LoVo (cell line): ENCODE measurements at regions not wholly inside any gene's neighbourhood (a gene's known extent, or its start where the extent isn't known, plus 50 kb on each side); places are given as distances from the start of the nearest gene placed in this dataset.

Experiments
- DNase-seq: peaks from one replicate; pipeline ENCODE4 v3.0.0-alpha.2; 2016; ENCODE audit warnings: low spot score

GRCh38 chr22:27148886-27149470, 491.6 kb downstream of the MIAT start:
- no peak for DNase-seq

DNA sequence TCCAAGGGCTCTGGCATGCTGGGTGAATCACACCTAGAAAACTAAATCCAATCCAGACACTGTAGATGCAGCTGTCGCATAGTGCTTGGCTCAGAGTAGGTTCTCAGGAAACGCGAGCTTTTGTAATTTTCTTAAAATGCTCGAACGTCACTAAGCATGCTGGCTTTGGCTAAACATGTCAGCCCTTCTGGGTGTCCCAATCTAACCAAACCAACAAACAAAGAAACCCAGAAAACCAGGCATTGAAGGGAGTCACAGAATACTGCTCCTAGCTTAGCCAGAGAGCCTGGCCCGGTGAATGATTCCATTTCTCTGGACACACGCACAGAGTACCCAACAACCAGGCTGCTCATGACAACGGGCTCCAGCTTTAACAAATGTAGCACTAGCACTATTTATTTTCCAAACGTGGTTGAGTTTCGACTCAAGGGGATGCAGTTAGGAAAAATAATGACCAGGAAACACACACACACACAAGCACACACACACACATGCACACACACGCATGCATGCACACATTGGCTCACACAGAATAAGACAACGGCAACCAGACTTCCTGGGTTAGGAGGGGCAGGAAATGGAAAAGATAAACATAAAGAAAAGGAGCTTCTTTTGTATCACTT, 492.6 kb downstream of the MIAT start:
- DNase-seq = no peak

DNA sequence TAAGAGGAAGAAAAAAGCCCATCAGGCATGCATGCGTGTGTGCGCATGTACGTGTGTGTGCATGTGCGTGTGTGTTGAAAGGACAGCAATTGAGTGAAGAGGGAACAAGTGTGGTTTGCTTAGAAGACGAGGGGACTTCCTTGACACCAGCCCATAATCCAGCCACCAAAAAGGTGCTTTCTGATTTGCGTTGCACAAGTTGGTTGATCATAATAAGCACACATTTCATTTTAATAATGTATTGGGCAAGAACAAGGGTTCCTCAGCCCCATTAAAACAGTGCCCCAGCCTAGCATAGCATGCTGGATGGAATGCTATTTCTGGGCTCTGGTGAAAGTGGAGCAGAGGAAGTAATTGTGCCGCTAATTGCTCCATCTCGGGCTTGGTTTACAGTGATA, 493.2 kb downstream of the MIAT start:
- DNase-seq = no peak

- no peak for DNase-seq
Observed at GRCh38 chr22:27151407-27151806, 494.0 kb downstream of the MIAT start.

DNA sequence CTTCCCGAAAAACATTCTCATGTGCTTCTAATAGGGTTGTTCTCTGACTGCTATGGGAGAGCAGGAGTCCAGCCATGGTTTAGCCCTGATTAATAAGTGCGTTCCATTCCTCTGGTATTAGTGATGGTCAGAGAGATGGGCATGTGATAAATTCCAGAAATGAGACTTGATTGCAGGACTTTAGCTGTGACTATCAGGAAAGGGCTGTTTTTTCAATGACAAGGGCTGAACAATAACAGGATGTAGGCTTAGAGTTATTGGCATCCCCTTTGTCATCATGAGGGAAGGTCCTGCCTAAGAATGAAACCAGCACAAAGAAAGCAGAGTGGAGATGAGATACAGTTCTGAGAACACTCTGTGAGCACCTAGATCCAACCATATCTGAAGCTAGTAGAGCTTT, 494.6 kb downstream of the MIAT start:
- DNase-seq = no peak

GRCh38 chr22:27152883-27153282, 495.5 kb downstream of the MIAT start:
- no peak for DNase-seq

GRCh38 chr22:27153386-27153785, 496.0 kb downstream of the MIAT start:
- DNase-seq = no peak

DNA sequence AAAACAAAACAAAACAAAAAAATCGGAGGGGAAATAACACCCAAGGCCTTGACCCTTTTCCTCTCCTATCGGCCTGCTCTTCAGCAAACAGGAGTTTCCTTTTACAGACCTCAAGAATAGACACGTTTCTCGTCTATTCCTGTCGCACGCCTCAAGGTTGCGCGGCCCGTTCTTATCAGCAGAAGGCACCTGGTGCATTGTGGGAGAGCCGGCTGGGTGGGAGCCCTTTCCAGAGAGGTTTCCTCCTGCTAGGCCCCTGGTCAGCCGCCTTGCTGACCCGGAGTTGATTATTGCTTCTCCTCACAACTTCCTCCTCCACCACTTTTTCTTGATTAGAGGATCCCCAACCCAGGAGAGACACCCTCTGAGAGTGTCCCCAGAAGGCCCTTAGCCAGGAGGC, 497.3 kb downstream of the MIAT start:
- no peak for DNase-seq

- DNase-seq = no peak
Observed at GRCh38 chr22:27156821-27157489, 499.6 kb downstream of the MIAT start.

DNA sequence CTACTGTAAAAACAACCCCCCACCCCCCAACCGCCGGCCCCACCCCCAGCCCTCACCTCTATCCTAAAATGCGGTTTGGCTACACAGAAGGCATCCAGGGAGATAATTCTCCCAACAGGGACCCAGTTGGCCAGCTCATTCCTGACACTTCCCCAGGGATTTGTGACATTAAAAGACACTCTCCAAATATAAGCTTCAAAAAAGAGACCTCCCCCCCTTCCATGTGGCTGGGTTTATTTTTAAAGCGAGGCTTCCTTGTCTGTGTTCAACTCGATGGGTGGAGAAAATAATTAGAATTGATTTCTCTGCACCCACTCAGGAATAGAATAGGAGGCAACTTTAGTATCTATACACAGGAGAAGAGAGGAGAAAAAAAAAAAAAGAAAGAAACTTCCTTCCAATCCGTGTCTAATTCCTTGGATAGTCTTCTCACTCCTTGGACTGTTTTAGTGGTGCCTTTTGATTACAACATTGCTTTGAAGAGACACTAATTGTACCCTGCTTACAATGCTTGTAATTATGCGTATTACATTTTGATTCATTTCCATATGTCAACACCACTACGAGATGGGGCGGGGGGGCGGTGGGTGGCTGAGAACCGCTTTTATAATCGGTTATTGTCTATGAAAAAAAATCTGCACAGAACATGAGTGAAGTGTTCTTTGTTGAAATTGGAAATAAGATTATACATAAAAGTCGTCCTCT, 500.4 kb downstream of the MIAT start:
- DNase-seq = no peak

- DNase-seq = no peak
Observed at GRCh38 chr22:27159016-27159415, 501.6 kb downstream of the MIAT start.

GRCh38 chr22:27159716-27160295, 502.4 kb downstream of the MIAT start:
- no peak for DNase-seq

DNA sequence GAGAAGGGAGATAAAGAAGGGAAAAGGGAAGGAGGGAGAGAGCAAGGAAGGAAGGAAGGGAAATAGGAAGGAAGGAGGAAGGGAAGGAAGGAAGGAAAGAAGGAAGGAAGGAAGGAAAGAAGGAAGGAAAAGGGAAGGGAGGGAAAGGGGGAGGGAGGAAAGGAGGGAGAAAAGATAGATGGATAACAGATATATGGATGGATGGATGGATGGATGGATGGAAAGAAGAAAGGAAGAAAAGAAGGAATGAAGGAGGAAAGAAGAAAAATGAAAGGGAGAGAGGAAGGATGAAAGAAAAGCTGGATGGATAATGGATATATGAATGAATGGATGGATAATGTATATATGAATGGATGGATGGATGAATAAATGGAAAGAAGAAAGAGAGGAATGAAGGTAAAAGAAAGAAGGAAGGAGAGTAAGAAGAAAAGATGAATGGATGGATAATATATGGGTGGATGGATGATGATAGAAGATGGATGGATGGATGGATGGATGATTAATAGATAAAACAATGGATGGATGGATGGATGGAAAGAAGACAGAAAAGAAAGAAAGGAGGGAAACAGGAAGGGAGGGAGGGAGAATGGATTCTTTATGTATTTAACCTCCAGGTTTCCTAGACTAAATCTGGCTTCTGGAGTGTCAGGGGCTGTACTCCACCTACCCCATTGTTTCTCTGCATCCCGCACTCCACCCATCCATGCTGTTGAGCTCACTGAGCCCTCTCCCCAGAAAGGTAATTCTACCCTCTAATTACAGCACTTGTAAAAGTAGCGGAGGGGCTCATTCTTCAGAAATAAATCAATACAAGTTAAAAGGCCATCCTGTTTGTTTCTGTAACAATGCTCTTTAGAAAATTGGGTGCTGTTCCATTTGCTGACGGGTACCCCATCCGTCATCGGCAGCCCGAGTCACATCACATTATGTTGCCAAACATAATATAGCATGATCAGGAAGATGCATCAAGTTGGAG, 506.1 kb downstream of the MIAT start:
- DNase-seq = no peak

DNA sequence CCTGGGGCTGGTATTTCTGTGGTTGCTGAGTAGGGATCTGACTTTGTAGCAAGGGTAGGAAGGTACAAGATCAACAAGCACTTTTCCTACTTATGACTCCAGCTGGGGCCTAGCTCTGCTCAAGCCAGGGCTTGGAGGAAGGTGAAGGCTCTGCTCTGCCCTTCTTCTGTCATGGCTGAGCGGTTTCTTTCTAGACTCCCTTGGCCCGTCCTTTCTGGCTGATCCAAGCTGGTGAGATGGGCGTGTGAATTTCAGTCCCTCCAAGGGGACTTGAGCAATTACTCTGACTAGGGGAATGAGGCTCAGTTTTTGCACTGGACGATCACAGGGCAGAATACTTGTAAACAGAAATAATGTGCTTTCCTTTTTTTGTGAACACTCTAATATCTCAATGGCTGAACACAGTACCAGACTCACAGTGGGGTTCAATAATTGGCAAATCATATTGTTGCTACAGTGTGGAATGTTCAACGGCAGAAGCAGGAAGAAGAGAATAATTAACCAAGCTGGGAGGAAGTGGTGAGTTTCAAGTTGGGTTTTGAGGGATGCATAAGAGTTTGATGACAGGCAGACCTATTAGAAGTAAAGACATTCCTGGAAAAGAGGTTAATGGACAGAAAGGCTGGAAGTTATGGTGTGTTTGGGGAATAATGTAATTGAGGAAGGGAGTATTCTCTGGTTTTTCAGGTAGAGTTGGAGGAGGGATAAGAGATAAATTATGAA, 507.6 kb downstream of the MIAT start:
- no peak for DNase-seq

GRCh38 chr22:27168681-27169080, 511.3 kb downstream of the MIAT start:
- DNase-seq = no peak

- DNase-seq = no peak
Observed at GRCh38 chr22:27170491-27170890, 513.1 kb downstream of the MIAT start.

- no peak for DNase-seq
Observed at GRCh38 chr22:27171212-27171611, 513.8 kb downstream of the MIAT start.

- no peak for DNase-seq
Observed at GRCh38 chr22:27173530-27173929, 516.1 kb downstream of the MIAT start.

DNA sequence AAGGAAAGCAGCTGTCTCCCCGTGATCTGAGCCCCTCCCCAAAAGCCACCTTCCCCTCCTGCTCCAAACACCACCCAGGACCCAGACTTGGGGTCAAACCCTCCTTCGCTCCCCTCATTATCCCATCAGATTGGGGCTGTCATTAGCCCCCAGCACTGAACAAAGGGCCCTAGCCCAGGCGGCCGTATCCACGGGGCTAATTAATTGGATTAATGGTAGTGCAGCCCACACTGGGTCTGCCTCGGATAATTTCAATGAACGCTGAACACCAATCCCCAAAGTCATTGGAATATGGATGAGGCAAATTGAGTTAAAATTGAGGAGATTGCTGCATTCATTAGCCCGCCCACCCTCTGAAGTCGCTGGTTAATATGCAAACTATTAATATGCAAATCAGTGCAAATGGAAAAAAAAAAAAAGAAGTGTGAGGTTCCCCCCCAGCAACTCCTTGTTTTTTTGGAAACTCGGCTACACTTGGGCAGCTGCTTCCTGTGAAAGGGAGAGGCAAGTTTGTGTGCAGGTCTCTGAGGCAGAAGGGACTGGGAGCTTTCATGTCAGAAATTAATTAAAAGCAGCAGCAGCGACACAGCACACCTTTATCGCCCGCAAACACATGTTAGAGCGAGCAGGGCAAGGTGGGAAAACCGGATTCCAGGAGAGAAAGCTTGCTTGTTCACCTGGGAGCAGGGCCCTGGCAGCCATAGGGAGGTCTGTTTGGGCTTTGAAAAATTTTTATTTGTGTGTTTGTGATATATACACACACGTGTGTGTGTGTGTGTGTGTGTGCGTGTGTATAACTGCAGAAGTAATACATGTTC, 517.8 kb downstream of the MIAT start:
- DNase-seq = no peak

DNA sequence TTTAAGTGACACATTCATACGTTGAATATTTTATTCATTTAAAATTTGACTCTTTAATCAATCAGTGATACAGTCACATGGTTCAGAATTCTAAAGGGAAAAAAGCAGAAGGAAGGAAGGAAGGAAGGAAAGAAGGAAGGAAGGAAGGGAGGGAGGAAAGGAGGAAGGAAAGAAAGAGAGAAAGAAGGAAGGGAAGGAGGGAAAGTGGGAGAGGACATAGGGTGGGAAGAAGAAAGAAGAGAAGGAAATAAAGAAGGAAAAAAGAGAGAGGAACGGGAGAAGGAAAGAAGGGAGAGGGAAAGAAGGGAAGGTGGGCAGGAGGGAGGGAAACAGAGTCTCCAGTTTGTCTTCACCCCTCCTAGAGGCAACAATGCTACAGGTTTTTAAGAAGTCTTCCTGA, 518.6 kb downstream of the MIAT start:
- no peak for DNase-seq
